GM23338 (cell line): ENCODE measurements at regions not wholly inside any gene's neighbourhood (a gene's known extent, or its start where the extent isn't known, plus 50 kb on each side); places are given as distances from the start of the nearest gene placed in this dataset.

Source experiments
- ATAC-seq: fragments of 200-7000 bp; cut with Tn5 transposase; 3 replicates; pipeline ENCODE4 v1.9.1; 2020
- DNase-seq: peaks from one replicate; pipeline ENCODE4 v3.0.0-alpha.2; 2015; ENCODE audit warnings: low spot score
- H2AFZ ChIP-seq: fragments of 200-600 bp; sonication (generic); 2 replicates; pipeline ENCODE4 v1.8.0; 2016; ENCODE audit warnings: antibody characterized with exemption, mild to moderate bottlenecking, moderate library complexity
- H3F3A ChIP-seq: fragments of 200-600 bp; sonication (generic); replicated peaks from 2 replicates; pipeline ENCODE4 v1.8.0; 2017; ENCODE audit warnings: antibody characterized with exemption, mixed run types, low read depth
- H3K27ac ChIP-seq: fragments of 200-600 bp; sonication (generic); 2 replicates; pipeline ENCODE4 v1.6.1; 2016; ENCODE audit warnings: low read depth
- H3K27me3 ChIP-seq: fragments of 200-600 bp; sonication (generic); 2 replicates; pipeline ENCODE4 v1.8.0; 2016; ENCODE audit warnings: mild to moderate bottlenecking, mixed run types, moderate library complexity; ENCODE audit not compliant: insufficient read depth
- H3K36me3 ChIP-seq: fragments of 200-600 bp; sonication (generic); 2 replicates; pipeline ENCODE4 v1.8.0; 2016; ENCODE audit warnings: mild to moderate bottlenecking; ENCODE audit not compliant: insufficient read depth
- H3K4me1 ChIP-seq: fragments of 200-600 bp; sonication (generic); 2 replicates; pipeline ENCODE4 v1.8.0; 2016; ENCODE audit warnings: mild to moderate bottlenecking, moderate library complexity; ENCODE audit not compliant: insufficient read depth
- H3K4me2 ChIP-seq: fragments of 200-600 bp; sonication (generic); 2 replicates; pipeline ENCODE4 v1.7.1; 2017; ENCODE audit warnings: mixed run types
- H3K4me3 ChIP-seq: fragments of 200-600 bp; sonication (generic); 2 replicates; pipeline ENCODE4 v1.6.1; 2016; ENCODE audit warnings: mixed run types
- H3K79me2 ChIP-seq: fragments of 200-600 bp; sonication (generic); replicated peaks from 2 replicates; pipeline ENCODE4 v1.8.0; 2017; ENCODE audit warnings: mild to moderate bottlenecking; ENCODE audit not compliant: insufficient read depth
- H3K9me2 ChIP-seq: fragments of 200-600 bp; sonication (generic); 2 replicates; pipeline ENCODE4 v1.8.0; 2017; ENCODE audit not compliant: insufficient read depth
- H4K20me1 ChIP-seq: fragments of 200-600 bp; sonication (generic); replicated peaks from 2 replicates; pipeline ENCODE4 v1.8.0; 2017; ENCODE audit warnings: mild to moderate bottlenecking; ENCODE audit not compliant: insufficient read depth
- H3K27ac Mint-ChIP-seq: 2 replicates; pipeline ENCODE4 v1.8.0; 2020; ENCODE audit warnings: inconsistent platforms, mild to moderate bottlenecking, moderate library complexity, mixed read lengths
- H3K27me3 Mint-ChIP-seq: 3 replicates; pipeline ENCODE4 v1.8.0; 2022; ENCODE audit warnings: low read depth, mild to moderate bottlenecking, moderate library complexity, mixed read lengths, inconsistent platforms; ENCODE audit not compliant: insufficient read depth, poor library complexity
- H3K36me3 Mint-ChIP-seq: 3 replicates; pipeline ENCODE4 v1.8.0; 2021; ENCODE audit warnings: low read depth, mild to moderate bottlenecking, inconsistent platforms, moderate library complexity, mixed read lengths
- H3K4me1 Mint-ChIP-seq: 3 replicates; pipeline ENCODE4 v1.8.0; 2020; ENCODE audit warnings: mild to moderate bottlenecking, inconsistent platforms, mixed read lengths
- H3K4me3 Mint-ChIP-seq: 3 replicates; pipeline ENCODE4 v1.8.0; 2021; ENCODE audit warnings: moderate library complexity, mild to moderate bottlenecking, inconsistent platforms, mixed read lengths
- H3K9me3 Mint-ChIP-seq: 3 replicates; pipeline ENCODE4 v1.8.0; 2020; ENCODE audit warnings: moderate library complexity, mild to moderate bottlenecking, inconsistent platforms, mixed read lengths
- CREB1 ChIP-seq: fragments of 250-450 bp; sonication (Bioruptor Pico); IDR thresholded peaks from 2 replicates; pipeline ENCODE4 v1.5.0; 2020; ENCODE audit warnings: low read depth, mild to moderate bottlenecking, moderate library complexity
- CTCF ChIP-seq, 2 experiments: fragments of 200-600 bp in 1 of 2; sonication (generic) in 1 of 2; conservative IDR thresholded peaks; 2 replicates each; pipeline versions ENCODE4 v1.5.1 to v1.6.1; 2016 to 2017; ENCODE audit warnings: antibody characterized with exemption in 2 of 2, low read depth in 2 of 2, mild to moderate bottlenecking in 2 of 2, moderate library complexity in 1 of 2
- JUNB ChIP-seq: IDR thresholded peaks from one replicate; pipeline ENCODE4 v1.6.1; 2016; ENCODE audit warnings: antibody characterized with exemption; ENCODE audit not compliant: unreplicated experiment
- NANOG ChIP-seq: IDR thresholded peaks from 2 replicates; pipeline ENCODE4 v1.6.1; 2016; ENCODE audit warnings: antibody characterized with exemption, borderline replicate concordance
- POLR2AphosphoS5 ChIP-seq: IDR thresholded peaks from 2 replicates; pipeline ENCODE4 v1.6.1; 2016; ENCODE audit warnings: antibody characterized with exemption, low read depth
- STAT1 ChIP-seq: IDR thresholded peaks from one replicate; pipeline ENCODE4 v1.6.1; 2016; ENCODE audit warnings: antibody characterized with exemption; ENCODE audit not compliant: unreplicated experiment
- ZNF331 ChIP-seq: fragments of 250-450 bp; sonication (Bioruptor Pico); IDR thresholded peaks from 2 replicates; pipeline ENCODE4 v1.5.0; 2020; ENCODE audit warnings: low read depth, mild to moderate bottlenecking, moderate library complexity

DNA sequence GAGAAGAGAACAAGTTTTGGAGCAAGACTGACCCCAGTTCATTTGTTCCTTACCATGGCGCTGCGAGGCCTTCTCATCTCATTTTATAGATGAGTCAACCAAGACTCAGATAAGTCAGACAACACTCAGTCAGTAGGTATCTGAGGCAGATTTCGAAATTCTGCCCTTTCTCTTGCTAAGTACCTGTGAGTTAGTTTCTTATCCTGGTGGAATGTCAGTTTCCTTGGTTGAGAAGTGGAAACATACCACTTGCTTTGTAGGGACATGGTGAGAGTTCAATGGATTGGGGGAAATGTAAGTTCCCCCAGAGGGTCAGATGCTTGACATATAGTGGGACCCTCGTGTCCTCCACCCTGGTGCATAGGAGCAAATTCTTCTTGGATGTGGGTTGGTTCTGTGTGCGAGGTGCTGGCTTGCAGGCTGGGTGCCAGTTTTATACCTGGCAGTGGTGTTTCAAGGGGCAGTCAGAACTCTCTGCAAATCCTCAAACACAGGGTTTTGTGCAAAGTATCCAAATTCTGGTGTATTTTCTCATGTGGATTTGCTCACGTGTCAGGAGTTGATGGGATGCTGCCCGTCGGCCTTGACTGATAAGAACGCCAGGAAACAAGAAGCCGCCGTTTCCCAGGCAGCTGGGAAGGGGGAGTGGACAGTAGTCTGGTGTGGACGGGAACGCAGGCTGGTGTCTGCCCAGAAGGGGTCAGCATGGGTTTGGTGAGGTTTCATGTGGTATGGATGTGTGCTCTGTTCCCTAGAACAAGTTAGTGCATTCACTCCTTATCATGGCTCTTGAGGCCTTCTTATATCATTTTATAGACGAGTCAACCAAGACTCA lies 61.1 kb upstream of the CIBAR2 start:
- peak; percentile 12 to 48; a peak in 3 of 4 replicates for TF ChIP-seq CTCF (conservative IDR thresholded peaks at IDR 0.05; ENCODE audit: low read depth in 2 of 2)
- no peak for TF ChIP-seq ZNF331 (CRISPR knock-in tag)
- peak overlapping the region; percentile 74; the same call in 1 of the 2 replicates for H3K4me2 ChIP-seq
- peaks cover 11% of the 10 kb centered on the region for H3K27me3 ChIP-seq
- peaks cover 27% of the 10 kb centered on the region for H3K27me3 Mint-ChIP-seq
- H3K27ac ChIP-seq: no peak overlapping the region
- 0 out of 2 replicates have a peak overlapping the region, but pooled peaks have one; percentile 19 for H3K4me3 ChIP-seq
- no peak overlapping the region for H2AFZ ChIP-seq
- DNase-seq (no peak), ATAC-seq (no peak)
- peaks cover 66% of the 10 kb centered on the region for H3K4me1 Mint-ChIP-seq
- H3K79me2 ChIP-seq: peaks cover 71% of the 10 kb centered on the region
- peaks cover 3% of the 10 kb centered on the region; the same call in 1 of the 2 replicates for H3F3A ChIP-seq
- peak overlapping the region; percentile 70 for H3K4me3 Mint-ChIP-seq
- peaks cover 22% of the 10 kb centered on the region for H3K36me3 Mint-ChIP-seq
- no peaks in the 10 kb centered on the region for H3K9me3 Mint-ChIP-seq
- peaks cover 27% of the 10 kb centered on the region for H4K20me1 ChIP-seq
- H3K9me2 ChIP-seq: no peaks in the 10 kb centered on the region
- H3K36me3 ChIP-seq: no peaks in the 10 kb centered on the region
- H3K27ac Mint-ChIP-seq: no peak overlapping the region
- H3K4me1 ChIP-seq: peaks cover 38% of the 10 kb centered on the region

- Histone ChIP-seq H3K4me2 (peak overlapping the region; percentile 62; the same call in 1 of the 2 replicates), H3F3A (no peaks in the 10 kb centered on the region), H2AFZ (no peak overlapping the region), H4K20me1 (peaks cover 30% of the 10 kb centered on the region), H3K4me3 (no peak overlapping the region; the same call in 1 of the 2 replicates), H3K79me2 (peaks cover 77% of the 10 kb centered on the region), H3K27ac (peak overlapping the region; percentile 80; the same call in 1 of the 2 replicates), H3K4me1 (peaks cover 34% of the 10 kb centered on the region), H3K9me2 (no peaks in the 10 kb centered on the region), H3K27me3 (peaks cover 11% of the 10 kb centered on the region), H3K36me3 (no peaks in the 10 kb centered on the region)
- Mint-ChIP-seq H3K36me3 (peaks cover 22% of the 10 kb centered on the region), H3K4me1 (peaks cover 64% of the 10 kb centered on the region), H3K27me3 (peaks cover 27% of the 10 kb centered on the region), H3K27ac (peak overlapping the region; percentile 61; the same call in 1 of the 2 replicates), H3K9me3 (no peaks in the 10 kb centered on the region), H3K4me3 (peak overlapping the region; percentile 70; the same call in 2 of the 3 replicates)
- peak; percentile 68 for DNase-seq
- ATAC-seq: no peak; the same call in 2 of the 3 replicates
- TF ChIP-seq NANOG (no peak), POLR2AphosphoS5 (no peak), CTCF (conservative IDR thresholded peaks at IDR 0.05; ENCODE audit: low read depth in 2 of 2) (no peak), JUNB (no peak), CREB1 (no peak), STAT1 (no peak)
Observed at GRCh38 chr16:85173981-85174751, 61.9 kb upstream of the CIBAR2 start.
